GM19043 (cell line): ENCODE measurements at regions not wholly inside any gene's neighbourhood (a gene's known extent, or its start where the extent isn't known, plus 50 kb on each side); places are given as distances from the start of the nearest gene placed in this dataset.

Experiments used
- ATAC-seq: cut with Tn5 transposase; IDR thresholded peaks from one replicate; pipeline ENCODE4 v1.9.1; 2021; ENCODE audit warnings: low read depth; ENCODE audit not compliant: unreplicated experiment

- no peak for ATAC-seq
Measured at GRCh38 chr4:14452764-14453163, 549.5 kb upstream of the CPEB2 start.

GRCh38 chr4:14458463-14458862 lies 543.8 kb upstream of the CPEB2 start:
- ATAC-seq, result no peak

GRCh38 chr4:14465057-14465456 lies 537.2 kb upstream of the CPEB2 start:
- ATAC-seq, result no peak

GRCh38 chr4:14465507-14465906 lies 536.8 kb upstream of the CPEB2 start:
- no peak for ATAC-seq

GRCh38 chr4:14478504-14478903 lies 523.8 kb upstream of the CPEB2 start:
- ATAC-seq, result no peak

- no peak for ATAC-seq
Measured at GRCh38 chr4:14496408-14496807, 505.9 kb upstream of the CPEB2 start.

- no peak for ATAC-seq
Measured at GRCh38 chr4:14496969-14497368, 505.3 kb upstream of the CPEB2 start.

- no peak for ATAC-seq
Measured at GRCh38 chr4:14504162-14504561, 498.1 kb upstream of the CPEB2 start.

- ATAC-seq, result no peak
Measured at GRCh38 chr4:14513471-14513870, 488.8 kb upstream of the CPEB2 start.

GRCh38 chr4:14515556-14515955 lies 486.7 kb upstream of the CPEB2 start:
- ATAC-seq, result no peak

GRCh38 chr4:14518136-14518535 lies 484.1 kb upstream of the CPEB2 start:
- ATAC-seq, result no peak

- no peak for ATAC-seq
Measured at GRCh38 chr4:14520171-14520570, 482.1 kb upstream of the CPEB2 start.

- no peak for ATAC-seq
Measured at GRCh38 chr4:14524276-14524675, 478.0 kb upstream of the CPEB2 start.

GRCh38 chr4:14528918-14529317 lies 473.4 kb upstream of the CPEB2 start:
- no peak for ATAC-seq

GRCh38 chr4:14529653-14530052 lies 472.6 kb upstream of the CPEB2 start:
- no peak for ATAC-seq

GRCh38 chr4:14532436-14532835 lies 469.8 kb upstream of the CPEB2 start:
- ATAC-seq, result no peak

GRCh38 chr4:14539246-14539645 lies 463.0 kb upstream of the CPEB2 start:
- no peak for ATAC-seq

GRCh38 chr4:14545163-14545562 lies 457.1 kb upstream of the CPEB2 start:
- ATAC-seq, result no peak

- ATAC-seq, result no peak
Measured at GRCh38 chr4:14545807-14546206, 456.5 kb upstream of the CPEB2 start.

GRCh38 chr4:14552119-14552518 lies 450.2 kb upstream of the CPEB2 start:
- ATAC-seq, result no peak

GRCh38 chr4:14559646-14560045 lies 442.6 kb upstream of the CPEB2 start:
- ATAC-seq, result no peak

GRCh38 chr4:14560577-14560976 lies 441.7 kb upstream of the CPEB2 start:
- ATAC-seq, result no peak

GRCh38 chr4:14562901-14563300 lies 439.4 kb upstream of the CPEB2 start:
- no peak for ATAC-seq
